ENCODE measurements at regions not wholly inside any gene's neighbourhood (a gene's known extent, or its start where the extent isn't known, plus 50 kb on each side); places are given as distances from the start of the nearest gene placed in this dataset.
"Not testable (repeated sequence)": the region's sequence is repeated elsewhere in the genome, so short reads cannot be mapped to it uniquely, and the experiment has no call there.

GRCh38 chr7:149597789-149598188 lies 100.2 kb upstream of the ZNF746 start:
- not testable (repeated sequence) for H3K23me2 ChIP-seq (ENCODE audit: low read depth, low read length); H3K4me1 ChIP-seq (replicated peaks in 1 of 4; ENCODE audit: control insufficient read depth in 3 of 4, insufficient read depth in 4 of 4, low read length in 3 of 4); H3K36me3 ChIP-seq (ENCODE audit: control insufficient read depth in 2 of 4, insufficient read depth in 4 of 4, low read length in 3 of 4); H3K18ac ChIP-seq (ENCODE audit: extremely low read depth, low read length); H2BK5ac ChIP-seq (ENCODE audit: low read depth, low read length); H3K79me2 ChIP-seq (ENCODE audit: control insufficient read depth in 1 of 2, insufficient read depth in 2 of 2, low read length in 2 of 2); H3K79me1 ChIP-seq (ENCODE audit: low read depth, low read length); DNase-seq (ENCODE audit: low read depth in 1 of 2, low spot score in 2 of 2); H2AK5ac ChIP-seq (ENCODE audit: low read depth, low read length); H4K5ac ChIP-seq (ENCODE audit: insufficient read length, low read depth, low read length); H2BK120ac ChIP-seq (replicated peaks; ENCODE audit: low read depth, low read length); H3K27ac ChIP-seq (ENCODE audit: low read depth, low read length); FAIRE-seq; H3K4me2 ChIP-seq (ENCODE audit: insufficient read depth in 1 of 2, low read depth in 2 of 2, low read length in 2 of 2); H4K8ac ChIP-seq (ENCODE audit: extremely low read depth, insufficient read depth, low read length); H3K9me3 ChIP-seq (ENCODE audit: insufficient read depth in 2 of 2, low read depth in 1 of 2, low read length in 1 of 2); H3K14ac ChIP-seq (ENCODE audit: insufficient read length); H2BK12ac ChIP-seq (ENCODE audit: low read depth, low read length); H2AFZ ChIP-seq (ENCODE audit: low read length); H3K56ac ChIP-seq (replicated peaks; ENCODE audit: insufficient read length, low read depth, low read length); H4K91ac ChIP-seq (replicated peaks; ENCODE audit: insufficient read length, low read length); H3K9ac ChIP-seq (replicated peaks in 1 of 4; ENCODE audit: extremely low read depth in 1 of 4, low read depth in 3 of 4, low read length in 3 of 4); H3K23ac ChIP-seq (ENCODE audit: insufficient read length); H2BK15ac ChIP-seq (ENCODE audit: low read length); H2BK20ac ChIP-seq (ENCODE audit: low read length); H3K4ac ChIP-seq (replicated peaks; ENCODE audit: insufficient read length, low read depth, low read length); H3K4me3 ChIP-seq (ENCODE audit: extremely low read depth in 1 of 4, insufficient read depth in 2 of 4, low read depth in 3 of 4, low read length in 4 of 4); H4K20me1 ChIP-seq (replicated peaks in 1 of 2; ENCODE audit: control insufficient read depth in 1 of 2, insufficient read depth in 2 of 2, low read length in 2 of 2); H3K27me3 ChIP-seq (replicated peaks in 1 of 4; ENCODE audit: control insufficient read depth in 3 of 4, extremely low read depth in 1 of 4, insufficient read depth in 3 of 4, low read length in 3 of 4)
- WGBS, 2 experiments (ENCODE audit: extremely low coverage in 1 of 2, insufficient coverage in 1 of 2, insufficient read length in 1 of 2, insufficient replicate concordance in 2 of 2, low coverage in 1 of 2, low lambda C conversion rate in 2 of 2, missing lambda C conversion rate in 1 of 2), result 87% methylated on average over 2 of the region's 2 CpGs; no CpG with 5 or more reads in 1 of the 2 experiments
- POLR2A ChIA-PET (ENCODE audit: partially characterized antibody), result interaction anchor here (1.1 to 1.8 kb wide), 3 partner anchors 11 to 28 kb away, joined by 3 to 4 read pairs (median 4); no protein-coding TSS in a partner anchor
- CTCF ChIA-PET (ENCODE audit: partially characterized antibody), result interaction anchor here (0.8 to 3.3 kb wide), 8 partner anchors 11 to 175 kb away, joined by 3 to 29 read pairs (median 6); no protein-coding TSS in a partner anchor

Measured in H1 (cell line).